ENCODE measurements at regions not wholly inside any gene's neighbourhood (a gene's known extent, or its start where the extent isn't known, plus 50 kb on each side); places are given as distances from the start of the nearest gene placed in this dataset.

DNA sequence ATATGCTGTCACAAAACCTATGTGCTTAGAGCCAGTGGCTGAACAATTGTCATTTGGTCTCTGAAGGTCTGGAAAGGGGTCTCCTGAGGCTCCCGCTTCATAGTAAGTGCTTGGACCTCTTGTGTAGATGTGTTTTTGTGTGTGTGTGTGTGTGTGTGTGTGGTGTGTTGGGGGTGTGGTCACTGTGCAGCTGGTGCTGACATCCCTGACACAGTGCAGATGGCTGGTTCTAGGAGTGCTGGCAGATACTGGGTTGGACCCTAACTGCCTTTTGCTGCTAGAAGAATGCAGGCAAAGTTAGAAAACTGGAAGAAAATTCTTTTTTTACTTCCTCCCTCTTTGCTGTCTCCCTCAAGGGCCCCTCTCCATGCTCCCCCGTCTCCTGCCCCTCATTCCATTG lies 1872.6 kb downstream of the ARAP2 start (continued):
- TF ChIP-seq CHD7 (IDR thresholded peaks at IDR 0.05; ENCODE audit: insufficient replicate concordance, low read length) (no peak), EP300 (IDR thresholded peaks at IDR 0.05; ENCODE audit: borderline replicate concordance in 1 of 2, low read depth in 2 of 2, low read length in 2 of 2) (no peak), NRF1 (IDR thresholded peaks at IDR 0.05; ENCODE audit: low read depth, low read length) (no peak), CBX5 (IDR thresholded peaks at IDR 0.05; ENCODE audit: low read depth, low read length) (no peak), SIN3A (conservative IDR thresholded peaks at IDR 0.05 in 1 of 2, IDR thresholded peaks at IDR 0.05 in 1 of 2; ENCODE audit: low read depth in 1 of 2, low read length in 2 of 2) (no peak), CHD2 (IDR thresholded peaks at IDR 0.05; ENCODE audit: low read length) (no peak), SIX5 (IDR thresholded peaks at IDR 0.05; ENCODE audit: low read depth, low read length) (no peak), EZH2 (IDR thresholded peaks at IDR 0.05; ENCODE audit: low read depth, low read length, severe bottlenecking) (no peak), SP1 (IDR thresholded peaks at IDR 0.05; ENCODE audit: low read depth, low read length) (no peak), YY1 (IDR thresholded peaks at IDR 0.05; ENCODE audit: low read depth, low read length) (no peak), GTF2F1 (IDR thresholded peaks at IDR 0.05; ENCODE audit: borderline replicate concordance, low read depth, low read length) (no peak)
- TF ChIP-seq, protein P1, sequence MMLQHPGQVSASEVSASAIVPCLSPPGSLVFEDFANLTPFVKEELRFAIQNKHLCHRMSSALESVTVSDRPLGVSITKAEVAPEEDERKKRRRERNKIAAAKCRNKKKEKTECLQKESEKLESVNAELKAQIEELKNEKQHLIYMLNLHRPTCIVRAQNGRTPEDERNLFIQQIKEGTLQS (IDR thresholded peaks at IDR 0.05; ENCODE audit: insufficient read depth, low read depth, low read length), result no peak
